Colonic mucosa (tissue), 4 donors: ENCODE measurements at regions not wholly inside any gene's neighbourhood (a gene's known extent, or its start where the extent isn't known, plus 50 kb on each side); places are given as distances from the start of the nearest gene placed in this dataset.

Experiments used
- DNase-seq: peaks from one replicate; pipeline ENCODE4 v3.0.0-alpha.2; 2020
- H3K27ac ChIP-seq: fragments of 200-600 bp; one replicate; pipeline ENCODE4 v1.8.0; 2021
- H3K27me3 ChIP-seq: fragments of 200-600 bp; one replicate; pipeline ENCODE4 v1.8.0; 2021
- H3K36me3 ChIP-seq: fragments of 200-600 bp; one replicate; pipeline ENCODE4 v1.8.0; 2021
- H3K4me1 ChIP-seq: fragments of 200-600 bp; one replicate; pipeline ENCODE4 v1.8.0; 2021; ENCODE audit warnings: mild to moderate bottlenecking
- H3K4me3 ChIP-seq: fragments of 200-600 bp; one replicate; pipeline ENCODE4 v1.8.0; 2021
- H3K9ac ChIP-seq, 2 donors: one replicate each; pipeline ENCODE4 v1.7.0; 2013; ENCODE audit warnings: control low read depth in 2 of 2, low read depth in 2 of 2, low read length in 2 of 2
- H3K9me3 ChIP-seq: fragments of 200-600 bp; one replicate; pipeline ENCODE4 v1.8.0; 2021
- CTCF ChIP-seq: fragments of 200-600 bp; IDR thresholded peaks from one replicate; pipeline ENCODE4 v1.8.0; 2022; ENCODE audit warnings: antibody characterized with exemption, mild to moderate bottlenecking
- intact Hi-C: fragments of 100-400 bp; cut with DNase I; formaldehyde crosslinking; loops from one replicate; pipeline ENCODE4 v1.14.1; 2022
- donor health status: healthy.
- donor health status: DM: no; HTN: no; CAD: no.
- donor health status: DM: no; HTN: no; CAD: no.

GRCh38 chr13:53238261-53238660, 209.6 kb downstream of the OLFM4 start:
- Histone ChIP-seq H3K4me3 (no peak overlapping the region), H3K9ac (no peak overlapping the region), H3K4me1 (no peaks in the 10 kb centered on the region), H3K9me3 (no peaks in the 10 kb centered on the region), H3K27me3 (no peaks in the 10 kb centered on the region), H3K27ac (no peak overlapping the region), H3K36me3 (no peaks in the 10 kb centered on the region)
- no peak for DNase-seq
- intact Hi-C loops = no loop called here
- no peak for TF ChIP-seq CTCF

GRCh38 chr13:53240401-53241025, 211.9 kb downstream of the OLFM4 start:
- H3K27me3 ChIP-seq = no peaks in the 10 kb centered on the region
- H3K27ac ChIP-seq = no peak overlapping the region
- H3K36me3 ChIP-seq = no peaks in the 10 kb centered on the region
- no peaks in the 10 kb centered on the region for H3K9me3 ChIP-seq
- intact Hi-C loops = no loop called here
- no peak for DNase-seq
- no peaks in the 10 kb centered on the region for H3K4me1 ChIP-seq
- H3K9ac ChIP-seq = no peak overlapping the region
- H3K4me3 ChIP-seq = no peak overlapping the region
- no peak for TF ChIP-seq CTCF

- no peak for TF ChIP-seq CTCF
- DNase-seq = no peak
- intact Hi-C loops = no loop called here
- Histone ChIP-seq H3K27me3 (no peaks in the 10 kb centered on the region), H3K4me3 (no peak overlapping the region), H3K4me1 (no peaks in the 10 kb centered on the region), H3K27ac (no peak overlapping the region), H3K36me3 (no peaks in the 10 kb centered on the region), H3K9ac (no peak overlapping the region), H3K9me3 (no peaks in the 10 kb centered on the region)
These were observed 213.3 kb downstream of the OLFM4 start for GRCh38 chr13:53241891-53242348.

GRCh38 chr13:53249236-53249635, 220.6 kb downstream of the OLFM4 start:
- H3K27me3 ChIP-seq = no peaks in the 10 kb centered on the region
- intact Hi-C loops = no loop called here
- no peak overlapping the region for H3K9ac ChIP-seq
- DNase-seq = no peak
- TF ChIP-seq CTCF = no peak
- no peak overlapping the region for H3K4me3 ChIP-seq
- no peaks in the 10 kb centered on the region for H3K9me3 ChIP-seq
- no peaks in the 10 kb centered on the region for H3K36me3 ChIP-seq
- H3K27ac ChIP-seq = no peak overlapping the region
- H3K4me1 ChIP-seq = no peaks in the 10 kb centered on the region

- H3K9ac ChIP-seq = no peak overlapping the region
- intact Hi-C loops = loop anchor here (10.0 kb wide), 1 partner anchor 524 kb away; no protein-coding TSS in a partner anchor
- H3K27me3 ChIP-seq = no peaks in the 10 kb centered on the region
- peak; percentile 63 for TF ChIP-seq CTCF
- no peaks in the 10 kb centered on the region for H3K4me1 ChIP-seq
- H3K27ac ChIP-seq = no peak overlapping the region
- H3K36me3 ChIP-seq = no peaks in the 10 kb centered on the region
- H3K9me3 ChIP-seq = no peaks in the 10 kb centered on the region
- peak; percentile 28 for DNase-seq
- no peak overlapping the region for H3K4me3 ChIP-seq
These were observed 221.8 kb downstream of the OLFM4 start for GRCh38 chr13:53250272-53250875.
